Keratinocyte (primary cell): ENCODE measurements at regions not wholly inside any gene's neighbourhood (a gene's known extent, or its start where the extent isn't known, plus 50 kb on each side); places are given as distances from the start of the nearest gene placed in this dataset.

Experiments
- DNase-seq: peaks from one replicate; pipeline ENCODE4 v3.0.0-alpha.2; 2011; ENCODE audit warnings: low read depth, missing footprints, low spot score
- FAIRE-seq: peaks from 2 replicates; lab custom pipeline; 2011; peaks lifted over from hg19 to GRCh38; lab: Jason Lieb, UNC
- H2AFZ ChIP-seq: 2 replicates; pipeline ENCODE4 v1.6.0; 2012; ENCODE audit warnings: low read length, control low read depth, inconsistent platforms; ENCODE audit not compliant: control insufficient read depth
- H3K27ac ChIP-seq: 2 replicates; pipeline ENCODE4 v1.5.1; 2011; ENCODE audit warnings: low read length; ENCODE audit not compliant: control insufficient read depth, insufficient read depth
- H3K27me3 ChIP-seq: 3 replicates; pipeline ENCODE4 v1.6.0; 2011; ENCODE audit warnings: low read length; ENCODE audit not compliant: control insufficient read depth, insufficient read depth; ENCODE audit errors: extremely low read depth
- H3K36me3 ChIP-seq, 2 experiments: 2 replicates in 1 of 2; 3 replicates in 1 of 2; pipeline ENCODE4 v1.5.1; 2011; ENCODE audit warnings: low read length in 2 of 2, mild to moderate bottlenecking in 1 of 2; ENCODE audit not compliant: control insufficient read depth in 2 of 2, insufficient read depth in 2 of 2; ENCODE audit errors: extremely low read depth in 1 of 2
- H3K4me1 ChIP-seq: 3 replicates; pipeline ENCODE4 v1.5.1; 2011; ENCODE audit warnings: low read length; ENCODE audit not compliant: control insufficient read depth, insufficient read depth; ENCODE audit errors: extremely low read depth
- H3K4me2 ChIP-seq: 3 replicates; pipeline ENCODE4 v1.6.0; 2011; ENCODE audit warnings: low read depth, low read length; ENCODE audit not compliant: control insufficient read depth, insufficient read depth; ENCODE audit errors: extremely low read depth
- H3K4me3 ChIP-seq, 3 experiments: fragments of 200-600 bp in 1 of 3; sonication (generic) in 1 of 3; 2 replicates in 2 of 3; 3 replicates in 1 of 3; pipeline ENCODE4 v1.5.1; 2011 to 2016; ENCODE audit warnings: low read length in 3 of 3, mild to moderate bottlenecking in 3 of 3, control low read depth in 2 of 3, inconsistent platforms in 1 of 3, low read depth in 1 of 3, mixed read lengths in 1 of 3, mixed run types in 1 of 3, moderate library complexity in 1 of 3; ENCODE audit not compliant: control insufficient read depth in 2 of 3, insufficient read depth in 2 of 3; ENCODE audit errors: extremely low read depth in 1 of 3
- H3K79me2 ChIP-seq: 2 replicates; pipeline ENCODE4 v1.6.0; 2012; ENCODE audit warnings: low read length; ENCODE audit not compliant: control insufficient read depth, insufficient read depth
- H3K9ac ChIP-seq: 3 replicates; pipeline ENCODE4 v1.6.0; 2011; ENCODE audit warnings: low read length; ENCODE audit not compliant: control insufficient read depth, insufficient read depth; ENCODE audit errors: extremely low read depth
- H3K9me1 ChIP-seq: 3 replicates; pipeline ENCODE4 v1.6.0; 2011; ENCODE audit warnings: low read length; ENCODE audit not compliant: control insufficient read depth, insufficient read depth; ENCODE audit errors: extremely low read depth
- H3K9me3 ChIP-seq: 2 replicates; pipeline ENCODE4 v1.5.1; 2012; ENCODE audit warnings: low read depth, low read length; ENCODE audit not compliant: control insufficient read depth
- H4K20me1 ChIP-seq: 3 replicates; pipeline ENCODE4 v1.6.0; 2011; ENCODE audit warnings: low read length; ENCODE audit not compliant: control insufficient read depth, insufficient read depth; ENCODE audit errors: extremely low read depth
- CTCF ChIP-seq, 3 experiments: IDR thresholded peaks in 1 of 3; conservative IDR thresholded peaks in 1 of 3; optimal IDR thresholded peaks in 1 of 3; 2 replicates in 2 of 3; 3 replicates in 1 of 3; pipeline versions ENCODE3 to v1.5.1; 2011; ENCODE audit warnings: low read length in 3 of 3, mild to moderate bottlenecking in 3 of 3, moderate library complexity in 2 of 3, control low read depth in 1 of 3, inconsistent platforms in 1 of 3; ENCODE audit not compliant: insufficient read depth in 2 of 3; ENCODE audit errors: extremely low read depth in 1 of 3
- EZH2 ChIP-seq: IDR thresholded peaks from one replicate; pipeline ENCODE4 v1.6.1; 2012; ENCODE audit warnings: inconsistent platforms, mild to moderate bottlenecking, low read length, moderate library complexity
- dilution Hi-C: fragments of 300-500 bp; cut with MboI; formaldehyde crosslinking; loops from one replicate; pipeline ENCODE4 v1.7.0; 2020; ENCODE audit warnings: low sequenced_read_pairs; ENCODE audit not compliant: extremely low pct_ligation_motif_present

- no peak for FAIRE-seq
- no peak for DNase-seq
- no peaks in the 10 kb centered on the region for H3K79me2 ChIP-seq
- H3K4me3 ChIP-seq = no peak overlapping the region
- no peak overlapping the region for H3K27ac ChIP-seq
- peaks cover 6% of the 10 kb centered on the region for H3K4me1 ChIP-seq
- no peaks in the 10 kb centered on the region for H3K9me3 ChIP-seq
- H3K27me3 ChIP-seq = no peaks in the 10 kb centered on the region
- TF ChIP-seq EZH2 (no peak), CTCF (optimal IDR thresholded peaks at IDR 0.05 in 1 of 3, IDR thresholded peaks at IDR 0.05 in 1 of 3, conservative IDR thresholded peaks at IDR 0.05 in 1 of 3; ENCODE audit: extremely low read depth in 1 of 3, insufficient read depth in 2 of 3, low read length in 3 of 3) (no peak)
- no peaks in the 10 kb centered on the region for H3K9me1 ChIP-seq
- no peak overlapping the region for H3K9ac ChIP-seq
- no peak overlapping the region for H2AFZ ChIP-seq
- H4K20me1 ChIP-seq = no peaks in the 10 kb centered on the region
- dilution Hi-C loops = no loop called here
- H3K4me2 ChIP-seq = no peak overlapping the region
- no peaks in the 10 kb centered on the region for H3K36me3 ChIP-seq
Observed at GRCh38 chr5:125262782-125263181, 516.3 kb upstream of the ZNF608 start.

- no peaks in the 10 kb centered on the region for H3K9me1 ChIP-seq
- no peaks in the 10 kb centered on the region for H3K27me3 ChIP-seq
- no peak overlapping the region for H3K4me2 ChIP-seq
- H3K27ac ChIP-seq = no peak overlapping the region
- no peaks in the 10 kb centered on the region for H3K79me2 ChIP-seq
- no peaks in the 10 kb centered on the region for H3K36me3 ChIP-seq
- peak overlapping the region; percentile 27 for H2AFZ ChIP-seq
- H3K4me3 ChIP-seq = no peak overlapping the region
- dilution Hi-C loops = no loop called here
- no peak for FAIRE-seq
- H4K20me1 ChIP-seq = no peaks in the 10 kb centered on the region
- no peak for TF ChIP-seq CTCF (optimal IDR thresholded peaks at IDR 0.05 in 1 of 3, IDR thresholded peaks at IDR 0.05 in 1 of 3, conservative IDR thresholded peaks at IDR 0.05 in 1 of 3; ENCODE audit: extremely low read depth in 1 of 3, insufficient read depth in 2 of 3, low read length in 3 of 3)
- TF ChIP-seq EZH2 = no peak
- no peak for DNase-seq
- H3K4me1 ChIP-seq = peaks cover 6% of the 10 kb centered on the region
- H3K9ac ChIP-seq = no peak overlapping the region
- no peaks in the 10 kb centered on the region for H3K9me3 ChIP-seq
Observed at GRCh38 chr5:125263356-125263755, 516.9 kb upstream of the ZNF608 start.
